Thyroid gland (tissue), 4 donors: ENCODE measurements at regions not wholly inside any gene's neighbourhood (a gene's known extent, or its start where the extent isn't known, plus 50 kb on each side); places are given as distances from the start of the nearest gene placed in this dataset.

Experiments
- DNase-seq, 2 donors: peaks; one replicate each; pipeline ENCODE4 v3.0.0-alpha.2; 2019
- H3K27ac ChIP-seq, 3 donors: fragments of 200-600 bp; sonication (generic); 1 replicate in 2 of 3; 2 replicates in 1 of 3; pipeline ENCODE4 v1.5.1; 2016 to 2019; ENCODE audit warnings: mild to moderate bottlenecking in 1 of 3, moderate library complexity in 1 of 3
- H3K27me3 ChIP-seq: fragments of 200-600 bp; sonication (generic); one replicate; pipeline ENCODE4 v1.5.1; 2019
- H3K36me3 ChIP-seq, 2 donors: fragments of 200-600 bp; sonication (generic); one replicate each; pipeline ENCODE4 v1.5.1; 2016 to 2019
- H3K4me1 ChIP-seq, 2 donors: fragments of 200-600 bp; sonication (generic); one replicate each; pipeline ENCODE4 v1.5.1; 2017 to 2019
- H3K4me3 ChIP-seq, 3 donors: fragments of 200-600 bp; sonication (generic); replicated peaks in 1 of 3; 1 replicate in 2 of 3; 2 replicates in 1 of 3; pipeline ENCODE4 v1.5.1; 2016; ENCODE audit warnings: mild to moderate bottlenecking in 1 of 3
- H3K9me3 ChIP-seq: fragments of 200-600 bp; sonication (generic); one replicate; pipeline ENCODE4 v1.5.1; 2017
- POLR2A ChIP-seq, 2 donors: fragments of 450-650 bp; IDR thresholded peaks; one replicate each; pipeline ENCODE4 v1.6.1; 2017; ENCODE audit warnings: antibody characterized with exemption in 2 of 2, mild to moderate bottlenecking in 2 of 2, moderate library complexity in 1 of 2
- WGBS, 2 donors: methylation state at CpG; one replicate each; pipeline ENCODE4 v1.1.5; 2017; 5-methylcytosine and 5-hydroxymethylcytosine counted together
- intact Hi-C: fragments of 100-400 bp; cut with DNase I; formaldehyde crosslinking; loops from one replicate; pipeline ENCODE4 v1.15.1; 2023
- TF ChIP-seq, protein P1 (sequence below), 6 experiments: fragments of 200-600 bp in 3 of 6; fragments of 450-650 bp in 3 of 6; sonication (generic) in 3 of 6; IDR thresholded peaks; one replicate each; pipeline ENCODE4 v1.5.1; 2016 to 2019; ENCODE audit warnings: antibody characterized with exemption in 6 of 6, mild to moderate bottlenecking in 2 of 6, inconsistent platforms in 1 of 6, moderate library complexity in 1 of 6

DNA sequence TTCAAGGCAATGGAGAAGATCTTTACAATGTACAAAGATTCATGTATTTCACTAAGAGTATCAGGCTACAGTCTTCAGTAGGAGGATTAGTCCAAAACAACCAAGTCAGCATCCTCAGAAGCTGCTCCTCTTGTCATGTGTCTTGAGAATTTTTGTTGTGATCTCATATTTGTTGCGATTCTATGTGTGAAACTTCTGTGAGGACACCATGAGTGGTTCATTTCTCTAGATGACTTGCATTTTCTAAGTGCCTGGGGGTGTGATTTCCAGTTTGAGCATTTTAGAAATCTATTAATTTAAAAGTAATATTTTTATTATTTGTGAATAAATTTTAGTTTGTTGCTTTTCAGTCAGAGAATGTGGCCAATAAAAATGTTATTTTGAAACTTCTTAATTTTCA lies 94.5 kb downstream of the RAP2A start:
- H3K27ac ChIP-seq = no peak overlapping the region
- no peaks in the 10 kb centered on the region for H3K36me3 ChIP-seq
- H3K9me3 ChIP-seq = no peaks in the 10 kb centered on the region
- no peak for DNase-seq
- TF ChIP-seq, protein P1, sequence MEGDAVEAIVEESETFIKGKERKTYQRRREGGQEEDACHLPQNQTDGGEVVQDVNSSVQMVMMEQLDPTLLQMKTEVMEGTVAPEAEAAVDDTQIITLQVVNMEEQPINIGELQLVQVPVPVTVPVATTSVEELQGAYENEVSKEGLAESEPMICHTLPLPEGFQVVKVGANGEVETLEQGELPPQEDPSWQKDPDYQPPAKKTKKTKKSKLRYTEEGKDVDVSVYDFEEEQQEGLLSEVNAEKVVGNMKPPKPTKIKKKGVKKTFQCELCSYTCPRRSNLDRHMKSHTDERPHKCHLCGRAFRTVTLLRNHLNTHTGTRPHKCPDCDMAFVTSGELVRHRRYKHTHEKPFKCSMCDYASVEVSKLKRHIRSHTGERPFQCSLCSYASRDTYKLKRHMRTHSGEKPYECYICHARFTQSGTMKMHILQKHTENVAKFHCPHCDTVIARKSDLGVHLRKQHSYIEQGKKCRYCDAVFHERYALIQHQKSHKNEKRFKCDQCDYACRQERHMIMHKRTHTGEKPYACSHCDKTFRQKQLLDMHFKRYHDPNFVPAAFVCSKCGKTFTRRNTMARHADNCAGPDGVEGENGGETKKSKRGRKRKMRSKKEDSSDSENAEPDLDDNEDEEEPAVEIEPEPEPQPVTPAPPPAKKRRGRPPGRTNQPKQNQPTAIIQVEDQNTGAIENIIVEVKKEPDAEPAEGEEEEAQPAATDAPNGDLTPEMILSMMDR (IDR thresholded peaks at IDR 0.05) = no peak
- no peak for TF ChIP-seq POLR2A (IDR thresholded peaks at IDR 0.05)
- no peaks in the 10 kb centered on the region for H3K4me1 ChIP-seq
- H3K27me3 ChIP-seq = no peaks in the 10 kb centered on the region
- H3K4me3 ChIP-seq = no peak overlapping the region
- intact Hi-C loops = no loop called here
- WGBS, 2 donors = 92 to 94% methylated on average over 1 of the region's 1 CpG

DNA sequence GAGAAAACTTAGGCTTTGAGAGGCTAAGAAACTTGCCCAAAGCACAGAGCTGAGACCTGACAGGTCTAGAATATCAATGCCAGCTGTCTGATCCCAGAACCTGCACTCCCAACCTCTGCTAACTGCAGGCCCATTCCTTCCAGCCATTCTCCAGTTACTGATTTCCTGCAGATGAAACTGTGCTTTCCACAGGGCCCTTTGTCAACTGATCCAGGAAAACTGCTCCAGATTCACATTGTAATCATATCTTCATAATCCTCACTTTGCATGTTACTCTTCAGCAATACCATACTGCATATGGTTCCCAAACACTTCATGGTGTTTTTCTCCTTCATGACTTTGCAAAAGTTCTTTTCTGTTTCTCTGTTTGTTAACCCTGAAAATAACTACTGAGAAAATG lies 100.6 kb downstream of the RAP2A start:
- DNase-seq = no peak
- no peak overlapping the region for H3K4me3 ChIP-seq

DNA sequence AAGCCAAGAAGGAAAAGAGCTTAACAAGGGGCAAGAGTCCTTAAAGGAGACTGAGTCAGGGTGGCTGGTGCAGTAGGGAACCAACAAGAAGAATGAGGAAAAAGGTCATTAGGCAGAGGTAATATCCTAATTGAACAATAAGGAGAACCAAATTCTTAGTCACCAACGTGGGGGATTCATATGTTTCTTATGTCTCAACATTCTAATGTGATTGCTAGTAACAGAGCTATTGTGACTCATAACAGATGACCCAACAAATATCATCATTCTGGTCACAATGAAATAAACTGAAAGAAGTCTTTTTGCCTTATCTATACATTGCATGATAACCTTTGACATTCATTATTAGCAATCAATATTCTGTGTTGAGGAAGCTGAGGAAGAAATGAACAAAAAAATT lies 101.6 kb downstream of the RAP2A start:
- intact Hi-C loops = no loop called here
- Histone ChIP-seq H3K27ac (no peak overlapping the region), H3K9me3 (no peaks in the 10 kb centered on the region), H3K4me3 (no peak overlapping the region), H3K36me3 (no peaks in the 10 kb centered on the region), H3K27me3 (no peaks in the 10 kb centered on the region), H3K4me1 (no peaks in the 10 kb centered on the region)
- TF ChIP-seq, protein P1 (IDR thresholded peaks at IDR 0.05) = no peak
- no peak for TF ChIP-seq POLR2A (IDR thresholded peaks at IDR 0.05)
- no peak for DNase-seq
- WGBS, 2 donors = 80 to 90% methylated on average over 1 of the region's 1 CpG

More for the DNA sequence above, 100.6 kb downstream of the RAP2A start:
- Histone ChIP-seq H3K9me3 (no peaks in the 10 kb centered on the region), H3K27ac (no peak overlapping the region), H3K4me1 (no peaks in the 10 kb centered on the region), H3K36me3 (no peaks in the 10 kb centered on the region), H3K27me3 (no peaks in the 10 kb centered on the region)
- intact Hi-C loops = no loop called here
- TF ChIP-seq, protein P1 (IDR thresholded peaks at IDR 0.05) = no peak
- TF ChIP-seq POLR2A (IDR thresholded peaks at IDR 0.05) = no peak

DNA sequence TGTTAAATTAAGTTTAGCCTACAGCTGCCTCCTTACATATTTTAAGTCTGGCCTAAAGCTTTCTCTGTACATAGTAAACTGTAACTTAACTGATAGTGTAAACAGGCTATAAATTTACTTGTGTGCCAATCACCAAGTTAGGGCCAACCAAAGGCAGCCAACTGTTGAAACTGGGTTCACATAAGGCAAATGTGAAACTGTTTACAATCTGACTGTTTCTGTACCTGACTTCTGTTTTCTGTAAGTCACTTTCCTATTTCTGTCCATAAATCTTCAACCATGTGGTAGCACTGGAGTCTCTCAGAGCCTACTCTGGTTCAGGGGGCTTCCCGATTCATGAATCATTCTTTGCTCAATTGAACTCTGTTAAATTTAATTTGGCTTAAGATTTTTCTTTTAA lies 103.1 kb downstream of the RAP2A start:
- 92 to 96% methylated on average over 1 of the region's 1 CpG for WGBS, 2 donors
- Histone ChIP-seq H3K4me1 (no peaks in the 10 kb centered on the region), H3K4me3 (no peak overlapping the region), H3K9me3 (no peaks in the 10 kb centered on the region), H3K27me3 (no peaks in the 10 kb centered on the region), H3K36me3 (no peaks in the 10 kb centered on the region), H3K27ac (no peak overlapping the region)
- intact Hi-C loops = no loop called here
- no peak for TF ChIP-seq POLR2A (IDR thresholded peaks at IDR 0.05)
- TF ChIP-seq, protein P1 (IDR thresholded peaks at IDR 0.05) = no peak
- DNase-seq = no peak

DNA sequence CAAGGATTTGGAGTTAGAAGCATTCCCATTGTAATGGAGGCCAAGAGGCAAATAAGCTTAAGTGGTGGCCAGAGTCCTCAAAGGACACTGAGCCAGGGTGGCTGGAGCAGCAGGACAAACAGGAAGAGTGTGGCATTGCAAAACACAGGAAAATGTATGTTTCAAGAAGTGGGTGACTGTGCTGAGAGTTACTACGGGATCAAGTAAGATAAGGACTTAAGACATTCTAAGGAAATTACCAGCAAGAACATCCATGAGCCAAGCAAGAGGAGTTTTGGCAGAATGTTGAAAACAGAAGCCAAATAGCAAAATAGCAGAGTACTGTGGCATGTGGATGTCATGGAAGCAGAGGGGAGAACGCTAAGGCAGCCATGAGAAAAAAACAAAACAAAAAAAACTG lies 104.2 kb downstream of the RAP2A start:
- no peak for DNase-seq
- Histone ChIP-seq H3K4me3 (no peak overlapping the region), H3K4me1 (no peaks in the 10 kb centered on the region), H3K27me3 (no peaks in the 10 kb centered on the region), H3K9me3 (no peaks in the 10 kb centered on the region), H3K36me3 (no peaks in the 10 kb centered on the region), H3K27ac (no peak overlapping the region)
- TF ChIP-seq, protein P1 (IDR thresholded peaks at IDR 0.05) = no peak
- TF ChIP-seq POLR2A (IDR thresholded peaks at IDR 0.05) = no peak
- 65 to 70% methylated on average over 2 of the region's 2 CpGs for WGBS, 2 donors
- intact Hi-C loops = no loop called here
